GM21423 (cell line): ENCODE measurements at regions not wholly inside any gene's neighbourhood (a gene's known extent, or its start where the extent isn't known, plus 50 kb on each side); places are given as distances from the start of the nearest gene placed in this dataset.
"Not testable (repeated sequence)": the region's sequence is repeated elsewhere in the genome, so short reads cannot be mapped to it uniquely, and the experiment has no call there.

ENCODE experiments used
- ATAC-seq: cut with Tn5 transposase; IDR thresholded peaks from one replicate; pipeline ENCODE4 v1.9.1; 2021; ENCODE audit warnings: mild to moderate bottlenecking, moderate library complexity; ENCODE audit not compliant: unreplicated experiment

- no peak for ATAC-seq
Measured at GRCh38 chr6:67882436-67883311, 752.4 kb upstream of the ADGRB3 start.

GRCh38 chr6:67881706-67882065, 753.4 kb upstream of the ADGRB3 start:
- no peak for ATAC-seq

- no peak for ATAC-seq
Measured at GRCh38 chr6:67880939-67881705, 754.0 kb upstream of the ADGRB3 start.

- ATAC-seq = not testable (repeated sequence)
Measured at GRCh38 chr6:67880343-67880742, 754.7 kb upstream of the ADGRB3 start.

GRCh38 chr6:67879928-67880327, 755.2 kb upstream of the ADGRB3 start:
- ATAC-seq = not testable (repeated sequence)

GRCh38 chr6:67879105-67879904, 755.8 kb upstream of the ADGRB3 start:
- ATAC-seq = not testable (repeated sequence)

GRCh38 chr6:67878216-67878615, 756.9 kb upstream of the ADGRB3 start:
- not testable (repeated sequence) for ATAC-seq

- no peak for ATAC-seq
Measured at GRCh38 chr6:67877288-67877687, 757.8 kb upstream of the ADGRB3 start.

- no peak for ATAC-seq
Measured at GRCh38 chr6:67875877-67876383, 759.2 kb upstream of the ADGRB3 start.

GRCh38 chr6:67870321-67870720, 764.8 kb upstream of the ADGRB3 start:
- no peak for ATAC-seq

GRCh38 chr6:67863346-67863745, 771.7 kb upstream of the ADGRB3 start:
- ATAC-seq = no peak

- no peak for ATAC-seq
Measured at GRCh38 chr6:67854098-67854497, 781.0 kb upstream of the ADGRB3 start.

GRCh38 chr6:67839818-67840217, 795.3 kb upstream of the ADGRB3 start:
- ATAC-seq = no peak

- ATAC-seq = no peak
Measured at GRCh38 chr6:67825201-67825895, 809.7 kb upstream of the ADGRB3 start.

- no peak for ATAC-seq
Measured at GRCh38 chr6:67818322-67818721, 816.8 kb upstream of the ADGRB3 start.

- ATAC-seq = no peak
Measured at GRCh38 chr6:67815623-67816022, 819.5 kb upstream of the ADGRB3 start.

- ATAC-seq = no peak
Measured at GRCh38 chr6:67814262-67814661, 820.8 kb upstream of the ADGRB3 start.

- no peak for ATAC-seq
Measured at GRCh38 chr6:67812693-67813092, 822.4 kb upstream of the ADGRB3 start.

- no peak for ATAC-seq
Measured at GRCh38 chr6:67812125-67812524, 823.0 kb upstream of the ADGRB3 start.

GRCh38 chr6:67811239-67812037, 823.6 kb upstream of the ADGRB3 start:
- no peak for ATAC-seq
